OCI-LY1 (cell line): ENCODE measurements at regions not wholly inside any gene's neighbourhood (a gene's known extent, or its start where the extent isn't known, plus 50 kb on each side); places are given as distances from the start of the nearest gene placed in this dataset.

Experiments
- H2AFZ ChIP-seq: fragments of 200-600 bp; sonication (generic), shearing (Covaris generic); 2 replicates; pipeline ENCODE4 v1.6.0; 2014; ENCODE audit warnings: antibody characterized with exemption, mild to moderate bottlenecking, low read length
- H3F3A ChIP-seq: fragments of 200-600 bp; sonication (generic), shearing (Covaris generic); 2 replicates; pipeline ENCODE4 v1.6.0; 2014; ENCODE audit warnings: mild to moderate bottlenecking, antibody characterized with exemption, low read length, moderate library complexity; ENCODE audit not compliant: insufficient read depth
- H3K27ac ChIP-seq: fragments of 200-600 bp; sonication (generic); 2 replicates; pipeline ENCODE4 v1.5.1; 2014; ENCODE audit warnings: low read length, mixed run types, mild to moderate bottlenecking, low read depth; ENCODE audit not compliant: poor library complexity, severe bottlenecking
- H3K27me3 ChIP-seq: fragments of 200-600 bp; sonication (generic); 2 replicates; pipeline ENCODE4 v1.6.0; 2014; ENCODE audit warnings: antibody characterized with exemption, mild to moderate bottlenecking, low read length, moderate library complexity; ENCODE audit not compliant: insufficient read depth
- H3K36me3 ChIP-seq: fragments of 200-600 bp; sonication (generic); 2 replicates; pipeline ENCODE4 v1.6.1; 2014; ENCODE audit warnings: mild to moderate bottlenecking, antibody characterized with exemption, low read length, moderate library complexity, mixed read lengths; ENCODE audit not compliant: insufficient read depth
- H3K4me1 ChIP-seq: fragments of 200-600 bp; sonication (generic); 2 replicates; pipeline ENCODE4 v1.5.1; 2014; ENCODE audit warnings: mild to moderate bottlenecking, low read length, moderate library complexity; ENCODE audit not compliant: insufficient read depth, severe bottlenecking
- H3K4me2 ChIP-seq: fragments of 200-600 bp; sonication (generic), shearing (Covaris generic); 2 replicates; pipeline ENCODE4 v1.6.1; 2014; ENCODE audit warnings: low read length
- H3K4me3 ChIP-seq: fragments of 200-600 bp; sonication (generic); 2 replicates; pipeline ENCODE4 v1.5.1; 2014; ENCODE audit warnings: low read length, low read depth, mild to moderate bottlenecking, mixed read lengths; ENCODE audit not compliant: poor library complexity, severe bottlenecking
- H3K79me2 ChIP-seq: fragments of 200-600 bp; shearing (Covaris generic); 2 replicates; pipeline ENCODE4 v1.6.1; 2016; ENCODE audit warnings: mixed run types, low read length, mixed read lengths; ENCODE audit not compliant: insufficient read depth
- H3K9ac ChIP-seq: fragments of 200-600 bp; sonication (generic), shearing (Covaris generic); 2 replicates; pipeline ENCODE4 v1.6.1; 2014; ENCODE audit warnings: mild to moderate bottlenecking, low read length, mixed read lengths
- H3K9me2 ChIP-seq: fragments of 200-600 bp; sonication (generic), shearing (Covaris generic); 2 replicates; pipeline ENCODE4 v1.6.1; 2014; ENCODE audit warnings: low read depth, mild to moderate bottlenecking, low read length, mixed read lengths
- H3K9me3 ChIP-seq: fragments of 200-600 bp; shearing (Covaris generic); 2 replicates; pipeline ENCODE4 v1.6.1; 2014; ENCODE audit warnings: low read length, mixed read lengths
- H4K20me1 ChIP-seq: fragments of 200-600 bp; sonication (generic), shearing (Covaris generic); 2 replicates; pipeline ENCODE4 v1.6.0; 2016; ENCODE audit warnings: mild to moderate bottlenecking, low read length; ENCODE audit not compliant: insufficient read depth
- CTCF ChIP-seq: fragments of 200-600 bp; sonication (generic), shearing (Covaris generic); IDR thresholded peaks from 2 replicates; pipeline ENCODE4 v1.5.1; 2017; ENCODE audit warnings: mild to moderate bottlenecking, antibody characterized with exemption, low read length, moderate library complexity, mixed read lengths
- EZH2 ChIP-seq: fragments of 200-600 bp; sonication (generic), shearing (Covaris generic); IDR thresholded peaks from 2 replicates; pipeline ENCODE4 v1.8.0; 2017; ENCODE audit warnings: borderline replicate concordance, mixed run types, mild to moderate bottlenecking, antibody characterized with exemption, low read length, moderate library complexity, mixed read lengths

DNA sequence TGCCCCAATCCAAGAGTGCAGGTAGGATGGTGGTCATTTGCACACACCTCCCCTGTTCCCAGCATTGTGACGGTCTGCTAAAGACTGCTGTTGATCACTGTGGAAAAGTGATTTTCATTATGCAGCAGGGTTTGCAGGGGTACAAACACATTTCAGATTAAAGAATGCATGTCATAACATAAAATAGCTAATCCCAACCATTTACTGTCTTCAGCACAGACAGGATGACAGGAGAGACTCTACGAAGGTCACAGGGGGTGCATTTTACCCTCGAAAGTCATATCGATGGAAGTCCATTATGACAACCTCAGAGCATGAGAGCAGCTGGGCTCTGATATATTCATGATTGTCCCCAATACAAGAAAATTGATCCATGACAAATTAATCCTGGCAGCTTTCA lies 302.6 kb downstream of the AJAP1 start:
- Histone ChIP-seq H3K27me3 (no peaks in the 10 kb centered on the region), H3K9me2 (no peaks in the 10 kb centered on the region), H4K20me1 (no peaks in the 10 kb centered on the region), H3K79me2 (no peaks in the 10 kb centered on the region), H3K27ac (no peak overlapping the region), H3K4me2 (no peak overlapping the region), H3K36me3 (no peaks in the 10 kb centered on the region), H3K4me1 (no peaks in the 10 kb centered on the region), H3K9ac (no peak overlapping the region), H3K9me3 (0 out of 2 replicates have a peak, but pooled peaks cover 2% of the 10 kb centered on the region), H3K4me3 (no peak overlapping the region), H3F3A (no peaks in the 10 kb centered on the region), H2AFZ (no peak overlapping the region)
- TF ChIP-seq CTCF: no peak
- TF ChIP-seq EZH2: no peak

DNA sequence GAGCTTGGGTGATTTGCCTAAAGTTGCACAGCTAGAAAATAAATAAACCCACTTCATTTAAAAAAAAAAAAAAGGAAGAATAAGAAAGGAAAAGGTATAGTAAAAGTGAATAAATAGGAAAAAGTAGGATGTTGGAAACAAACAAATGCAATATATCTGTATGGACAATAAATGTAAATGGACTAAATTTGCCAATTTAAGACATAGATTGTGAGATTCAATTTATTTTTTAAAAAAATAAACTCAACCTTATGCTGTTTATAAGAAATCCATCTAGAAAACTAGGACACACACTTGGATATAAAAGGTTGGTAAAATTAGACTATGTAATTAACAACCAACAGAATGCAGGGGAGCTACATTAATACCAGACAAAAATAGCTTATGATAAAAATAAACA lies 300.0 kb downstream of the AJAP1 start:
- H3K4me3 ChIP-seq: no peak overlapping the region
- no peaks in the 10 kb centered on the region for H3K79me2 ChIP-seq
- no peaks in the 10 kb centered on the region for H3F3A ChIP-seq
- 0 out of 2 replicates have a peak, but pooled peaks cover 2% of the 10 kb centered on the region for H3K9me3 ChIP-seq
- H3K9ac ChIP-seq: no peak overlapping the region
- TF ChIP-seq CTCF (no peak), EZH2 (no peak)
- no peaks in the 10 kb centered on the region for H4K20me1 ChIP-seq
- H3K4me1 ChIP-seq: no peaks in the 10 kb centered on the region
- no peak overlapping the region for H2AFZ ChIP-seq
- no peaks in the 10 kb centered on the region for H3K9me2 ChIP-seq
- no peak overlapping the region for H3K27ac ChIP-seq
- H3K27me3 ChIP-seq: no peaks in the 10 kb centered on the region
- no peak overlapping the region for H3K4me2 ChIP-seq
- no peaks in the 10 kb centered on the region for H3K36me3 ChIP-seq

DNA sequence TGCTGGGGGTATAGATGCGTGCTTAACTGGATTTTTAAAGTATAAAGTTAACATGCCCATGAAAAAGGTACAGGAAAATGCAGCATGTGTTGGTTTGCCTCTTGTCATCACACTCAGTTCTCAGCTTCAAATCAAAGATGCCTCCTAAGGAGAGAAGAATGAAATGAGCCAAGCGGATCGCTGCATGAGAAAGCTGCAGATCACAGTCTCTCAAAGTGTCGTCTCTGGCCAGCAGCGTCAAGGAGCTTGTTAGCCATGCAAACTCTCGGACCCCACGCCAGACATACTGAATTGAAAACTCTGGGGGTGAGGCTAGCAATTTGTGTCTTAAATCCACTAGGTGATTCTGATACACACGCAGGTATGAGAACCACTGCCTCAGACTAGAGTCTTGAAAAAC lies 297.2 kb downstream of the AJAP1 start:
- no peaks in the 10 kb centered on the region for H3K4me1 ChIP-seq
- TF ChIP-seq EZH2 (no peak), CTCF (no peak)
- no peak overlapping the region for H3K4me2 ChIP-seq
- no peaks in the 10 kb centered on the region for H3K9me2 ChIP-seq
- no peaks in the 10 kb centered on the region for H3K36me3 ChIP-seq
- no peak overlapping the region for H3K9ac ChIP-seq
- H4K20me1 ChIP-seq: no peaks in the 10 kb centered on the region
- no peaks in the 10 kb centered on the region for H3K79me2 ChIP-seq
- H3K27ac ChIP-seq: no peak overlapping the region
- no peak overlapping the region for H2AFZ ChIP-seq
- no peaks in the 10 kb centered on the region for H3K27me3 ChIP-seq
- 0 out of 2 replicates have a peak, but pooled peaks cover 2% of the 10 kb centered on the region for H3K9me3 ChIP-seq
- H3K4me3 ChIP-seq: no peak overlapping the region
- H3F3A ChIP-seq: no peaks in the 10 kb centered on the region
